Vagina (tissue), 2 donors: ENCODE measurements at regions not wholly inside any gene's neighbourhood (a gene's known extent, or its start where the extent isn't known, plus 50 kb on each side); places are given as distances from the start of the nearest gene placed in this dataset.

Experiments
- DNase-seq, 2 donors: peaks; one replicate each; pipeline ENCODE4 v3.0.0-alpha.2; 2017; ENCODE audit errors: extremely low spot score in 2 of 2
- H3K27ac ChIP-seq: fragments of 200-600 bp; sonication (generic); one replicate; pipeline ENCODE4 v1.5.1; 2019
- H3K27me3 ChIP-seq: fragments of 200-600 bp; sonication (generic); one replicate; pipeline ENCODE4 v1.5.1; 2019
- H3K36me3 ChIP-seq, 2 donors: fragments of 200-600 bp; sonication (generic); one replicate each; pipeline ENCODE4 v1.5.1; 2017 to 2019
- H3K4me1 ChIP-seq: fragments of 200-600 bp; sonication (generic); one replicate; pipeline ENCODE4 v1.5.1; 2019
- H3K4me3 ChIP-seq, 2 donors: fragments of 200-600 bp; sonication (generic); 1 replicate in 1 of 2; 2 replicates in 1 of 2; pipeline ENCODE4 v1.5.1; 2016 to 2019
- H3K9me3 ChIP-seq: fragments of 200-600 bp; sonication (generic); one replicate; pipeline ENCODE4 v1.5.1; 2019
- CTCF ChIP-seq, 3 experiments: fragments of 450-650 bp in 2 of 3; fragments of 200-600 bp in 1 of 3; sonication (generic) in 1 of 3; IDR thresholded peaks; one replicate each; pipeline ENCODE4 v1.5.1; 2017 to 2019; ENCODE audit warnings: antibody characterized with exemption in 3 of 3, mild to moderate bottlenecking in 2 of 3, moderate library complexity in 2 of 3
- POLR2A ChIP-seq, 2 donors: fragments of 450-650 bp; IDR thresholded peaks; one replicate each; pipeline ENCODE4 v1.6.1; 2017; ENCODE audit warnings: antibody characterized with exemption in 2 of 2, mild to moderate bottlenecking in 2 of 2, moderate library complexity in 2 of 2
- POLR2AphosphoS5 ChIP-seq, 2 donors: sonication (generic); formaldehyde crosslinking; IDR thresholded peaks; one replicate each; pipeline ENCODE4 v1.9.0; 2017; ENCODE audit warnings: antibody characterized with exemption in 2 of 2, mild to moderate bottlenecking in 2 of 2, low read depth in 1 of 2; ENCODE audit not compliant: insufficient read depth in 1 of 2
- intact Hi-C: fragments of 100-400 bp; cut with DNase I; formaldehyde crosslinking; loops from one replicate; pipeline ENCODE4 v1.15.1; 2023

- no peaks in the 10 kb centered on the region for H3K36me3 ChIP-seq
- DNase-seq: no peak
- no peaks in the 10 kb centered on the region for H3K4me1 ChIP-seq
- H3K27ac ChIP-seq: no peak overlapping the region
- intact Hi-C loops: no loop called here
- H3K4me3 ChIP-seq: no peak overlapping the region
- no peaks in the 10 kb centered on the region for H3K9me3 ChIP-seq
- H3K27me3 ChIP-seq: no peaks in the 10 kb centered on the region
- TF ChIP-seq CTCF (IDR thresholded peaks at IDR 0.05): no peak
- no peak for TF ChIP-seq POLR2AphosphoS5 (IDR thresholded peaks at IDR 0.05; ENCODE audit: insufficient read depth in 1 of 2, low read depth in 1 of 2)
- TF ChIP-seq POLR2A (IDR thresholded peaks at IDR 0.05): no peak
These were observed 93.5 kb downstream of the C1orf94 start for GRCh38 chr1:34270181-34270580.

- no peak for TF ChIP-seq CTCF (IDR thresholded peaks at IDR 0.05)
- no peak for TF ChIP-seq POLR2AphosphoS5 (IDR thresholded peaks at IDR 0.05; ENCODE audit: insufficient read depth in 1 of 2, low read depth in 1 of 2)
- no peak for TF ChIP-seq POLR2A (IDR thresholded peaks at IDR 0.05)
- Histone ChIP-seq H3K9me3 (no peaks in the 10 kb centered on the region), H3K27ac (no peak overlapping the region), H3K27me3 (no peaks in the 10 kb centered on the region), H3K4me3 (no peak overlapping the region), H3K4me1 (no peaks in the 10 kb centered on the region), H3K36me3 (no peaks in the 10 kb centered on the region)
- intact Hi-C loops: no loop called here
- DNase-seq: no peak
These were observed 95.4 kb downstream of the C1orf94 start for GRCh38 chr1:34272152-34272551.

- Histone ChIP-seq H3K9me3 (no peaks in the 10 kb centered on the region), H3K4me3 (no peak overlapping the region), H3K36me3 (no peaks in the 10 kb centered on the region), H3K27me3 (no peaks in the 10 kb centered on the region), H3K27ac (no peak overlapping the region), H3K4me1 (no peaks in the 10 kb centered on the region)
- no peak for DNase-seq
- TF ChIP-seq POLR2A (IDR thresholded peaks at IDR 0.05) (no peak), CTCF (IDR thresholded peaks at IDR 0.05) (no peak), POLR2AphosphoS5 (IDR thresholded peaks at IDR 0.05; ENCODE audit: insufficient read depth in 1 of 2, low read depth in 1 of 2) (no peak)
- intact Hi-C loops: no loop called here
These were observed 98.4 kb downstream of the C1orf94 start for GRCh38 chr1:34275150-34275549.

GRCh38 chr1:34276606-34277005, 99.9 kb downstream of the C1orf94 start:
- Histone ChIP-seq H3K9me3 (no peaks in the 10 kb centered on the region), H3K4me3 (no peak overlapping the region), H3K4me1 (no peaks in the 10 kb centered on the region), H3K36me3 (no peaks in the 10 kb centered on the region), H3K27ac (no peak overlapping the region), H3K27me3 (no peaks in the 10 kb centered on the region)
- intact Hi-C loops: no loop called here
- no peak for TF ChIP-seq POLR2AphosphoS5 (IDR thresholded peaks at IDR 0.05; ENCODE audit: insufficient read depth in 1 of 2, low read depth in 1 of 2)
- no peak for TF ChIP-seq CTCF (IDR thresholded peaks at IDR 0.05)
- TF ChIP-seq POLR2A (IDR thresholded peaks at IDR 0.05): no peak
- DNase-seq: peak; percentile 16 to 43

- Histone ChIP-seq H3K4me3 (no peak overlapping the region), H3K27me3 (no peaks in the 10 kb centered on the region), H3K4me1 (no peaks in the 10 kb centered on the region), H3K36me3 (no peaks in the 10 kb centered on the region), H3K27ac (no peak overlapping the region), H3K9me3 (no peaks in the 10 kb centered on the region)
- intact Hi-C loops: no loop called here
- DNase-seq: peak; percentile 55 to 56
- TF ChIP-seq CTCF (IDR thresholded peaks at IDR 0.05) (no peak), POLR2A (IDR thresholded peaks at IDR 0.05) (no peak), POLR2AphosphoS5 (IDR thresholded peaks at IDR 0.05; ENCODE audit: insufficient read depth in 1 of 2, low read depth in 1 of 2) (no peak)
These were observed 100.4 kb downstream of the C1orf94 start for GRCh38 chr1:34277150-34277549.
